Choroid plexus epithelial cell (primary cell): ENCODE measurements at regions not wholly inside any gene's neighbourhood (a gene's known extent, or its start where the extent isn't known, plus 50 kb on each side); places are given as distances from the start of the nearest gene placed in this dataset.

Source experiments
- DNase-seq: peaks from one replicate; pipeline ENCODE4 v3.0.0-alpha.2; 2010; ENCODE audit warnings: low read depth
- H3K4me3 ChIP-seq: 2 replicates; pipeline ENCODE4 v1.5.1; 2011; ENCODE audit warnings: low read depth, mild to moderate bottlenecking, control low read depth, low read length, moderate library complexity
- TF ChIP-seq, protein P1 (sequence below): conservative IDR thresholded peaks from 2 replicates; pipeline ENCODE4 v1.5.1; 2011; ENCODE audit warnings: low read depth, mild to moderate bottlenecking, control low read depth, inconsistent platforms, low read length, moderate library complexity

GRCh38 chr6:115770851-115771250, 289.8 kb downstream of the FRK start:
- no peak for DNase-seq
- no peak overlapping the region for H3K4me3 ChIP-seq
- TF ChIP-seq, protein P1, sequence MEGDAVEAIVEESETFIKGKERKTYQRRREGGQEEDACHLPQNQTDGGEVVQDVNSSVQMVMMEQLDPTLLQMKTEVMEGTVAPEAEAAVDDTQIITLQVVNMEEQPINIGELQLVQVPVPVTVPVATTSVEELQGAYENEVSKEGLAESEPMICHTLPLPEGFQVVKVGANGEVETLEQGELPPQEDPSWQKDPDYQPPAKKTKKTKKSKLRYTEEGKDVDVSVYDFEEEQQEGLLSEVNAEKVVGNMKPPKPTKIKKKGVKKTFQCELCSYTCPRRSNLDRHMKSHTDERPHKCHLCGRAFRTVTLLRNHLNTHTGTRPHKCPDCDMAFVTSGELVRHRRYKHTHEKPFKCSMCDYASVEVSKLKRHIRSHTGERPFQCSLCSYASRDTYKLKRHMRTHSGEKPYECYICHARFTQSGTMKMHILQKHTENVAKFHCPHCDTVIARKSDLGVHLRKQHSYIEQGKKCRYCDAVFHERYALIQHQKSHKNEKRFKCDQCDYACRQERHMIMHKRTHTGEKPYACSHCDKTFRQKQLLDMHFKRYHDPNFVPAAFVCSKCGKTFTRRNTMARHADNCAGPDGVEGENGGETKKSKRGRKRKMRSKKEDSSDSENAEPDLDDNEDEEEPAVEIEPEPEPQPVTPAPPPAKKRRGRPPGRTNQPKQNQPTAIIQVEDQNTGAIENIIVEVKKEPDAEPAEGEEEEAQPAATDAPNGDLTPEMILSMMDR: no peak

- TF ChIP-seq, protein P1: no peak
- H3K4me3 ChIP-seq: no peak overlapping the region
- no peak for DNase-seq
These were observed 292.2 kb downstream of the FRK start for GRCh38 chr6:115768500-115768899.

- TF ChIP-seq, protein P1: no peak
- no peak for DNase-seq
- no peak overlapping the region for H3K4me3 ChIP-seq
These were observed 292.8 kb downstream of the FRK start for GRCh38 chr6:115767931-115768330.

GRCh38 chr6:115766745-115767462, 293.8 kb downstream of the FRK start:
- TF ChIP-seq, protein P1: no peak
- no peak overlapping the region for H3K4me3 ChIP-seq
- peak; percentile 0 for DNase-seq

DNA sequence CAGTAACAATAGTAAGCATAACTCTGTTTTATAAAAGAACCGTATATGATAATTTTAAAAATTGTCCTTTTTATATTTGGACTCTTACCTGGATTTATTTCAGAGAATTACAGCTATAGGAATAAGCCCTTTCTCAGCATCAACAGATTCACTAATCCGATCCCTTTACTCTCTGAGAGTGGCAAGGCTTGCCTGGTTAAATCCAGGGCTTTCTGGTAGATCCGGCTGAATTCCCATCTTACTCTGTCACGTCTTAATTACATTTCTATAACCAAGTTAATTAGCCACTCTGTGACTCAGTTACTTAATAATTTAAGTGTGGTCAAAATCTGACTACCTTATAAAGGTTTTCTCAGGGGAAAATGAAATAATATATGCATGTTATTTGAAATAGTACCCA, 294.7 kb downstream of the FRK start:
- TF ChIP-seq, protein P1: no peak
- no peak overlapping the region for H3K4me3 ChIP-seq
- DNase-seq: no peak

GRCh38 chr6:115759051-115759450, 301.6 kb downstream of the FRK start:
- TF ChIP-seq, protein P1: no peak
- DNase-seq: no peak

GRCh38 chr6:115753446-115753845, 307.2 kb downstream of the FRK start:
- TF ChIP-seq, protein P1: no peak
- no peak for DNase-seq
- H3K4me3 ChIP-seq: no peak overlapping the region

More at GRCh38 chr6:115759051-115759450, 301.6 kb downstream of the FRK start:
- no peak overlapping the region for H3K4me3 ChIP-seq
